Endothelial cell of umbilical vein (primary cell): ENCODE measurements at regions not wholly inside any gene's neighbourhood (a gene's known extent, or its start where the extent isn't known, plus 50 kb on each side); places are given as distances from the start of the nearest gene placed in this dataset.

Experiments
- EZH2 ChIP-seq: IDR thresholded peaks from 2 replicates; pipeline ENCODE4 v1.6.1; 2012; ENCODE audit warnings: borderline replicate concordance, low read depth, mild to moderate bottlenecking, moderate library complexity, low read length, inconsistent platforms; ENCODE audit not compliant: severe bottlenecking
- JUN ChIP-seq: IDR thresholded peaks from 2 replicates; pipeline ENCODE4 v1.6.1; 2011; ENCODE audit warnings: borderline replicate concordance, low read depth; ENCODE audit not compliant: insufficient read length, insufficient read depth
- MYC ChIP-seq: IDR thresholded peaks from one replicate; pipeline ENCODE4 v1.6.1; 2011; ENCODE audit warnings: mild to moderate bottlenecking, low read depth, low read length
- POLR2A ChIP-seq: IDR thresholded peaks from 2 replicates; pipeline ENCODE4 v1.6.1; 2012; ENCODE audit warnings: low read depth, mild to moderate bottlenecking, control low read depth, low read length
- POLR2AphosphoS5 ChIP-seq: IDR thresholded peaks from 2 replicates; pipeline ENCODE4 v1.6.1; 2012; ENCODE audit warnings: low read depth, mild to moderate bottlenecking, control low read depth, low read length, moderate library complexity; ENCODE audit not compliant: insufficient read depth
- TF ChIP-seq, protein P1 (sequence below): IDR thresholded peaks from 2 replicates; pipeline ENCODE4 v1.6.1; 2011; ENCODE audit not compliant: insufficient read depth, insufficient read length
- TF ChIP-seq, protein P2 (sequence below), 2 donors: IDR thresholded peaks; 1 replicate in 1 of 2; 2 replicates in 1 of 2; pipeline ENCODE4 v1.5.1; 2011; ENCODE audit warnings: low read length in 2 of 2, mild to moderate bottlenecking in 2 of 2, moderate library complexity in 2 of 2, control low read depth in 1 of 2, inconsistent platforms in 1 of 2, low read depth in 1 of 2; ENCODE audit not compliant: insufficient read depth in 1 of 2; ENCODE audit errors: extremely low read depth in 1 of 2

DNA sequence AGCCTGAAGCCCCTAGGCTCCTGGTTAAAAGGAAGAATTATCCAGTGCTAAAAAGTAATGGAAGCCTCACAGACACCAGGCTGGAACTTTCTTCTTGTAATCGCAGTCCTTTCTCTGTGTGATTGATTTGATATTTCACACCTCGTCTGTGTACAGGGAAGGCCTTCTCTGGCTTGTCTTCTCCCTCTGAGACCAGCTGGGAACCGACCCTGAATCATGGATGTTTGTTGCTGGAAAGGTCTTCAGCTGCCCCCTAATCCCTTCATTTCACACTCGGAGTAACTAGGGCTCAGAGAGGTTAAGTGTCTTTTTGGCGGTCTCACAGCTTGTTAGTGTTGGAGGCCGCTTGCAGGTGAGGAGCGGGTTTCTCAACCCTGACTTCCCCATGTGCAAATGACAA is 500.2 kb upstream of the CDH4 start:
- TF ChIP-seq POLR2AphosphoS5 (no peak), POLR2A (no peak), MYC (no peak), EZH2 (no peak), JUN (no peak)
- TF ChIP-seq, protein P1, sequence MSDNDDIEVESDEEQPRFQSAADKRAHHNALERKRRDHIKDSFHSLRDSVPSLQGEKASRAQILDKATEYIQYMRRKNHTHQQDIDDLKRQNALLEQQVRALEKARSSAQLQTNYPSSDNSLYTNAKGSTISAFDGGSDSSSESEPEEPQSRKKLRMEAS: no peak
- TF ChIP-seq, protein P2, sequence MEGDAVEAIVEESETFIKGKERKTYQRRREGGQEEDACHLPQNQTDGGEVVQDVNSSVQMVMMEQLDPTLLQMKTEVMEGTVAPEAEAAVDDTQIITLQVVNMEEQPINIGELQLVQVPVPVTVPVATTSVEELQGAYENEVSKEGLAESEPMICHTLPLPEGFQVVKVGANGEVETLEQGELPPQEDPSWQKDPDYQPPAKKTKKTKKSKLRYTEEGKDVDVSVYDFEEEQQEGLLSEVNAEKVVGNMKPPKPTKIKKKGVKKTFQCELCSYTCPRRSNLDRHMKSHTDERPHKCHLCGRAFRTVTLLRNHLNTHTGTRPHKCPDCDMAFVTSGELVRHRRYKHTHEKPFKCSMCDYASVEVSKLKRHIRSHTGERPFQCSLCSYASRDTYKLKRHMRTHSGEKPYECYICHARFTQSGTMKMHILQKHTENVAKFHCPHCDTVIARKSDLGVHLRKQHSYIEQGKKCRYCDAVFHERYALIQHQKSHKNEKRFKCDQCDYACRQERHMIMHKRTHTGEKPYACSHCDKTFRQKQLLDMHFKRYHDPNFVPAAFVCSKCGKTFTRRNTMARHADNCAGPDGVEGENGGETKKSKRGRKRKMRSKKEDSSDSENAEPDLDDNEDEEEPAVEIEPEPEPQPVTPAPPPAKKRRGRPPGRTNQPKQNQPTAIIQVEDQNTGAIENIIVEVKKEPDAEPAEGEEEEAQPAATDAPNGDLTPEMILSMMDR (IDR thresholded peaks at IDR 0.05; ENCODE audit: extremely low read depth in 1 of 2, insufficient read depth in 1 of 2, low read depth in 1 of 2, low read length in 2 of 2): no peak
